ENCODE measurements at regions not wholly inside any gene's neighbourhood (a gene's known extent, or its start where the extent isn't known, plus 50 kb on each side); places are given as distances from the start of the nearest gene placed in this dataset.

- TF ChIP-seq YY1 (IDR thresholded peaks at IDR 0.05; ENCODE audit: insufficient read depth, insufficient read length) (no peak), ZNF274 (IDR thresholded peaks at IDR 0.05; ENCODE audit: low read depth, low read length) (no peak), SUZ12 (IDR thresholded peaks at IDR 0.05; ENCODE audit: extremely low read depth, insufficient read depth, insufficient read length) (no peak)
These were observed 118.7 kb upstream of the MYOCD start for GRCh38 chr17:12546983-12547382.
